ENCODE measurements at regions not wholly inside any gene's neighbourhood (a gene's known extent, or its start where the extent isn't known, plus 50 kb on each side); places are given as distances from the start of the nearest gene placed in this dataset.

- TF ChIP-seq, protein P1, sequence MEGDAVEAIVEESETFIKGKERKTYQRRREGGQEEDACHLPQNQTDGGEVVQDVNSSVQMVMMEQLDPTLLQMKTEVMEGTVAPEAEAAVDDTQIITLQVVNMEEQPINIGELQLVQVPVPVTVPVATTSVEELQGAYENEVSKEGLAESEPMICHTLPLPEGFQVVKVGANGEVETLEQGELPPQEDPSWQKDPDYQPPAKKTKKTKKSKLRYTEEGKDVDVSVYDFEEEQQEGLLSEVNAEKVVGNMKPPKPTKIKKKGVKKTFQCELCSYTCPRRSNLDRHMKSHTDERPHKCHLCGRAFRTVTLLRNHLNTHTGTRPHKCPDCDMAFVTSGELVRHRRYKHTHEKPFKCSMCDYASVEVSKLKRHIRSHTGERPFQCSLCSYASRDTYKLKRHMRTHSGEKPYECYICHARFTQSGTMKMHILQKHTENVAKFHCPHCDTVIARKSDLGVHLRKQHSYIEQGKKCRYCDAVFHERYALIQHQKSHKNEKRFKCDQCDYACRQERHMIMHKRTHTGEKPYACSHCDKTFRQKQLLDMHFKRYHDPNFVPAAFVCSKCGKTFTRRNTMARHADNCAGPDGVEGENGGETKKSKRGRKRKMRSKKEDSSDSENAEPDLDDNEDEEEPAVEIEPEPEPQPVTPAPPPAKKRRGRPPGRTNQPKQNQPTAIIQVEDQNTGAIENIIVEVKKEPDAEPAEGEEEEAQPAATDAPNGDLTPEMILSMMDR (conservative IDR thresholded peaks at IDR 0.05) = no peak
- TF ChIP-seq EZH2 (IDR thresholded peaks at IDR 0.05; ENCODE audit: low read depth) = no peak
Observed at GRCh38 chr1:208781391-208782045, 537.3 kb upstream of the PLXNA2 start.

Data from PC-9 (cell line).